ENCODE measurements at regions not wholly inside any gene's neighbourhood (a gene's known extent, or its start where the extent isn't known, plus 50 kb on each side); places are given as distances from the start of the nearest gene placed in this dataset.
"Not testable (repeated sequence)": the region's sequence is repeated elsewhere in the genome, so short reads cannot be mapped to it uniquely, and the experiment has no call there.

DNA sequence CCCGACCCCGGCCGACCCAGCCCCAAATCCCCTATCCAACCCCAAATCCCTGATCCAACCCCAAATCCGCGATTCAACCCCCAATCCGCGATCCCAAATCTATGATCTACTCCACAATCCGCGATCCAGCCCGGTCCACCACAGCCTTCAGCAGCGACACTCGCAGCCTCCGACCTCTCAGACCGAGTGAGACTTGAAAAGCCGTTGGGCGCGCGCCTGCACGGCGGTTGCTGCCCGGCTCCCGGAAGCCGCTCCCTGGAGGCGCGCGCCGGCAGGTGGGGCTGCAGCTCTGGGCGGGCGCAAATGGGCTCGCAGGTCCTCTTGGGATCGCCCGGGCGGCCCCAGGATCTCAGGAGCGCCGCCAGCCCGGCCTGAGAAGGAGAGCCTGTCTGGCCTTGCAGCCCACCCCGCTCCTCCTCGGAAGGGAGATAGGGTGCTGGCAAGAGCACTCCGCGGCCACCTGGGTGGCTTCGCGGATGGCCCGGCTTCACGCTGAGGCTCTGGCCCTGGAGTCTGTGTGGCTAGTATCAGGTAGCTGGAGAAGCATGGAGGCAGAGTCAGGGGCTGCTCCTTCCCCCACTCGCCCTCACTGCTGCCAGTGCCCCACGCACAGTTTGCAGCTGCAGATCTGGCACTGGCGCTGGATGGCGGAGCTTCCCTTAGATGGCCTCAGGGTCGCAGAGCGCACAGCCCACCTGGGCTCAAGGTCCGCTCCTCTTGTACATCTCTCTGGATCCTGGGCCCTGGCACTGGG lies 533.4 kb upstream of the DEFB115 start:
- TF ChIP-seq, protein P1, sequence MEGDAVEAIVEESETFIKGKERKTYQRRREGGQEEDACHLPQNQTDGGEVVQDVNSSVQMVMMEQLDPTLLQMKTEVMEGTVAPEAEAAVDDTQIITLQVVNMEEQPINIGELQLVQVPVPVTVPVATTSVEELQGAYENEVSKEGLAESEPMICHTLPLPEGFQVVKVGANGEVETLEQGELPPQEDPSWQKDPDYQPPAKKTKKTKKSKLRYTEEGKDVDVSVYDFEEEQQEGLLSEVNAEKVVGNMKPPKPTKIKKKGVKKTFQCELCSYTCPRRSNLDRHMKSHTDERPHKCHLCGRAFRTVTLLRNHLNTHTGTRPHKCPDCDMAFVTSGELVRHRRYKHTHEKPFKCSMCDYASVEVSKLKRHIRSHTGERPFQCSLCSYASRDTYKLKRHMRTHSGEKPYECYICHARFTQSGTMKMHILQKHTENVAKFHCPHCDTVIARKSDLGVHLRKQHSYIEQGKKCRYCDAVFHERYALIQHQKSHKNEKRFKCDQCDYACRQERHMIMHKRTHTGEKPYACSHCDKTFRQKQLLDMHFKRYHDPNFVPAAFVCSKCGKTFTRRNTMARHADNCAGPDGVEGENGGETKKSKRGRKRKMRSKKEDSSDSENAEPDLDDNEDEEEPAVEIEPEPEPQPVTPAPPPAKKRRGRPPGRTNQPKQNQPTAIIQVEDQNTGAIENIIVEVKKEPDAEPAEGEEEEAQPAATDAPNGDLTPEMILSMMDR (IDR thresholded peaks at IDR 0.05; ENCODE audit: insufficient read depth, low read length): not testable (repeated sequence)
- not testable (repeated sequence) for TF ChIP-seq POLR2AphosphoS5 (IDR thresholded peaks at IDR 0.05; ENCODE audit: low read depth)
- TF ChIP-seq, protein P2, sequence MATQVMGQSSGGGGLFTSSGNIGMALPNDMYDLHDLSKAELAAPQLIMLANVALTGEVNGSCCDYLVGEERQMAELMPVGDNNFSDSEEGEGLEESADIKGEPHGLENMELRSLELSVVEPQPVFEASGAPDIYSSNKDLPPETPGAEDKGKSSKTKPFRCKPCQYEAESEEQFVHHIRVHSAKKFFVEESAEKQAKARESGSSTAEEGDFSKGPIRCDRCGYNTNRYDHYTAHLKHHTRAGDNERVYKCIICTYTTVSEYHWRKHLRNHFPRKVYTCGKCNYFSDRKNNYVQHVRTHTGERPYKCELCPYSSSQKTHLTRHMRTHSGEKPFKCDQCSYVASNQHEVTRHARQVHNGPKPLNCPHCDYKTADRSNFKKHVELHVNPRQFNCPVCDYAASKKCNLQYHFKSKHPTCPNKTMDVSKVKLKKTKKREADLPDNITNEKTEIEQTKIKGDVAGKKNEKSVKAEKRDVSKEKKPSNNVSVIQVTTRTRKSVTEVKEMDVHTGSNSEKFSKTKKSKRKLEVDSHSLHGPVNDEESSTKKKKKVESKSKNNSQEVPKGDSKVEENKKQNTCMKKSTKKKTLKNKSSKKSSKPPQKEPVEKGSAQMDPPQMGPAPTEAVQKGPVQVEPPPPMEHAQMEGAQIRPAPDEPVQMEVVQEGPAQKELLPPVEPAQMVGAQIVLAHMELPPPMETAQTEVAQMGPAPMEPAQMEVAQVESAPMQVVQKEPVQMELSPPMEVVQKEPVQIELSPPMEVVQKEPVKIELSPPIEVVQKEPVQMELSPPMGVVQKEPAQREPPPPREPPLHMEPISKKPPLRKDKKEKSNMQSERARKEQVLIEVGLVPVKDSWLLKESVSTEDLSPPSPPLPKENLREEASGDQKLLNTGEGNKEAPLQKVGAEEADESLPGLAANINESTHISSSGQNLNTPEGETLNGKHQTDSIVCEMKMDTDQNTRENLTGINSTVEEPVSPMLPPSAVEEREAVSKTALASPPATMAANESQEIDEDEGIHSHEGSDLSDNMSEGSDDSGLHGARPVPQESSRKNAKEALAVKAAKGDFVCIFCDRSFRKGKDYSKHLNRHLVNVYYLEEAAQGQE (IDR thresholded peaks at IDR 0.05; ENCODE audit: insufficient replicate concordance, low read depth): not testable (repeated sequence)

Measured in HL-60 (cell line).